ENCODE measurements at regions not wholly inside any gene's neighbourhood (a gene's known extent, or its start where the extent isn't known, plus 50 kb on each side); places are given as distances from the start of the nearest gene placed in this dataset.

DNA sequence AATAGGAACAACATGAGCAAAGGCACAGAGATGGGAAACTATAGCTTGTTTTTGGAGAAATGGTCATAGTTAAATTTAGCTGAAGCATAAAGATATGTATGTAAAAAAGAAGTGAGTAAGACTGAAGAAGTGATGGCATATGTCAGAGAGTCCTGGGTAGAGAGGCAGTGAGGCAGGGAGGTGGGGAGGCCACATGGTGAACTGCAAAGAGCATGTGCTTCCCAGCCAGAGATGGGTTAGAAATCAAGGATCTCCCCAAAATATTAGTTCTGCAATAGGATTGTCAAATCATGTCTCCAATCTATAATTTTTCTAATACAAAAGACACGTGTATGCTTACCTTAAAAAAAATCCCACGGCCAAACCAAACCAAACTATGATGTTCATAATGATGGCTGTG lies 82.1 kb upstream of the STXBP6 start:
- peaks cover 22% of the 10 kb centered on the region; the same call in 1 of the 2 replicates for H3K27me3 ChIP-seq (ENCODE audit: insufficient read depth, low read length)
- H3K27ac ChIP-seq (ENCODE audit: low read depth, low read length), result no peak overlapping the region
- H3K4me3 ChIP-seq (ENCODE audit: low read depth, low read length), result no peak overlapping the region
- no peaks in the 10 kb centered on the region for H3K79me2 ChIP-seq (ENCODE audit: control insufficient read depth, insufficient read depth, low read length, unreplicated experiment)
- H2AFZ ChIP-seq (ENCODE audit: low read length, unreplicated experiment), result no peak overlapping the region
- H3K4me1 ChIP-seq (ENCODE audit: control insufficient read depth, insufficient read depth, low read length, unreplicated experiment), result no peaks in the 10 kb centered on the region
- no peaks in the 10 kb centered on the region for H3K36me3 ChIP-seq (ENCODE audit: insufficient read depth, low read length)

GRCh38 chr14:25122843-25123242 lies 72.9 kb upstream of the STXBP6 start:
- Histone ChIP-seq H3K4me3 (ENCODE audit: low read depth, low read length) (no peak overlapping the region), H3K4me1 (ENCODE audit: control insufficient read depth, insufficient read depth, low read length, unreplicated experiment) (peaks cover 16% of the 10 kb centered on the region), H3K79me2 (ENCODE audit: control insufficient read depth, insufficient read depth, low read length, unreplicated experiment) (no peaks in the 10 kb centered on the region), H3K36me3 (ENCODE audit: insufficient read depth, low read length) (no peaks in the 10 kb centered on the region), H3K27ac (ENCODE audit: low read depth, low read length) (no peak overlapping the region), H2AFZ (ENCODE audit: low read length, unreplicated experiment) (no peak overlapping the region), H3K27me3 (ENCODE audit: insufficient read depth, low read length) (no peaks in the 10 kb centered on the region)

DNA sequence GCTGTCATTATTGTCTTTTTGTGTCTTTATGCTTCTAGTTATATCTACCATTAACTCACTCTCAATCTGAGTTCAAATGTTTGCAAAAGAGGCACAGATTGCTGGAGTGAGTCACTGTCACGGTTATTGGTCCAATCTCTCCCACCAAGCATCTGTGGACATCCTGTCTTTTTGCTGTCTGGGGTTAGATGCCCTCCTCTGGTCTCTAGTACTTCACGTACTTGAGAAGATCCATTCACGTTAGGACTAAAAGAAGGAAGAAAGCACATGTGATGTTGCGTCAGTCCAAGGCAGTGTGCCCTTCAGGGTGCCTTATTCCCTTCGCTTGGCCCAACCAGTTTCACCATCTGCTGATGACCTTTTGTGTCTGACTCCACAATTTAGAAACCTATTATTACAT lies 72.3 kb upstream of the STXBP6 start:
- peak overlapping the region; percentile 9; the same call in 1 of the 2 replicates for H3K4me3 ChIP-seq (ENCODE audit: low read depth, low read length)
- H3K27me3 ChIP-seq (ENCODE audit: insufficient read depth, low read length), result no peaks in the 10 kb centered on the region
- peak overlapping the region; percentile 53 for H2AFZ ChIP-seq (ENCODE audit: low read length, unreplicated experiment)
- H3K4me1 ChIP-seq (ENCODE audit: control insufficient read depth, insufficient read depth, low read length, unreplicated experiment), result peaks cover 16% of the 10 kb centered on the region
- peak overlapping the region; percentile 81 for H3K27ac ChIP-seq (ENCODE audit: low read depth, low read length)
- no peaks in the 10 kb centered on the region for H3K79me2 ChIP-seq (ENCODE audit: control insufficient read depth, insufficient read depth, low read length, unreplicated experiment)
- no peaks in the 10 kb centered on the region for H3K36me3 ChIP-seq (ENCODE audit: insufficient read depth, low read length)

DNA sequence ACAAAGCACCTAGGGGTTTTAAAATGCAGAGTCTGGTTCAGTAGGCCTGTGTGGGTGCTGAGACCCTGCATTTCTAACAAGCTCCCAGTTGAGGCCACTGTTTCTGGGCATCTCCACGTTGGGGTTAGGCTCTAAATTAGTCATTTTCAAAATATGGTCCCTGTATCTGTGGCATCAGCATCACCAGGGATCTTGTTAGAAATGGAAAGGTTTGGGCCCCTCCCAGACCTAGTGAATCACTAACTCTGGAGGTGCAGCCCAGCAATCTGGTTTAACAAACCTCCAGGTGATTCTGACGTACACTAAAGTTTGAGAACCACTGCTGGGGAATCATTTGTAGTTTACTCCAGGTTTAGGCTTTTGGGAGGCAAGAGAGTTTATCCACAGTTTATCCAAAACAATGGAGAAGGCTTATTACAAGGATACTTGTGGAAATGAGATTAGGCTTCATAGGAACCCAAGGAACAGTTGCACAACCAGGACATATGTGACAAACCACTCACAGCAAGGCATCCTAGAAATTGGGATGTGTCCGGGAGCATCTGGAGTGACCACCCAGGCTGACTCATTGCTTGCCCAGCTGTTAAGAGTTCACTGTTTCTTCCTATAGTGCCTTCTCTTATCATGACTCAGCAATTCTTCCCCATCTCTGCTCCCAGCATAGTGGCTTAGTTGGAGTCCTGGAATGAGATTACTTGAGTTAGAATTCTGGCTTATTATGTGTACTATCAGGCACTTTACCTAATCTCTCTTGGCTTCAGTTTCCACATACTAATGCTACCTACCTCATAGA lies 71.6 kb upstream of the STXBP6 start:
- Histone ChIP-seq H3K4me3 (ENCODE audit: low read depth, low read length) (peak overlapping the region; percentile 9; the same call in 1 of the 2 replicates), H3K27ac (ENCODE audit: low read depth, low read length) (peak overlapping the region; percentile 81), H3K36me3 (ENCODE audit: insufficient read depth, low read length) (no peaks in the 10 kb centered on the region), H3K4me1 (ENCODE audit: control insufficient read depth, insufficient read depth, low read length, unreplicated experiment) (peaks cover 16% of the 10 kb centered on the region), H2AFZ (ENCODE audit: low read length, unreplicated experiment) (peak overlapping the region; percentile 53), H3K27me3 (ENCODE audit: insufficient read depth, low read length) (no peaks in the 10 kb centered on the region), H3K79me2 (ENCODE audit: control insufficient read depth, insufficient read depth, low read length, unreplicated experiment) (no peaks in the 10 kb centered on the region)

DNA sequence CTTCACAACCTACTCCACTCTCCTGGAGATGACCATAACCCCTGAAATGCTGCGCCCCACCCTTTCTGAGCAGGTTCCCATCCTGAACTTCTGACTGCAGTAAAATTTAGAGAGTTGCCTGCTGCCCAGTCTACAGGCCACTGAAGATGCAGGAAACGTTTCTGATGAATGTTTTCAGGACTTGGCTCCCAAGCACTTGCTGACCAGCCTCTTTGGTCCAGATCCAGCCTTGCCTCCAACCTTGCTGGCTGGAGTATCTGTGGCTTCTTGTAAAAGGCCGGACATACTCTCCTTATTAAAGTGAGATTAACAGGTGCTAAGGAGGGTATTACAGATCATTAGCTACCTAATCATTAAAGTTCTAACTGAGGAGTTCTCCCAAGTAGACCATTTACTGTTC lies 70.3 kb upstream of the STXBP6 start:
- Histone ChIP-seq H2AFZ (ENCODE audit: low read length, unreplicated experiment) (no peak overlapping the region), H3K36me3 (ENCODE audit: insufficient read depth, low read length) (no peaks in the 10 kb centered on the region), H3K27ac (ENCODE audit: low read depth, low read length) (no peak overlapping the region), H3K27me3 (ENCODE audit: insufficient read depth, low read length) (no peaks in the 10 kb centered on the region), H3K4me1 (ENCODE audit: control insufficient read depth, insufficient read depth, low read length, unreplicated experiment) (peaks cover 16% of the 10 kb centered on the region), H3K79me2 (ENCODE audit: control insufficient read depth, insufficient read depth, low read length, unreplicated experiment) (no peaks in the 10 kb centered on the region), H3K4me3 (ENCODE audit: low read depth, low read length) (no peak overlapping the region)

DNA sequence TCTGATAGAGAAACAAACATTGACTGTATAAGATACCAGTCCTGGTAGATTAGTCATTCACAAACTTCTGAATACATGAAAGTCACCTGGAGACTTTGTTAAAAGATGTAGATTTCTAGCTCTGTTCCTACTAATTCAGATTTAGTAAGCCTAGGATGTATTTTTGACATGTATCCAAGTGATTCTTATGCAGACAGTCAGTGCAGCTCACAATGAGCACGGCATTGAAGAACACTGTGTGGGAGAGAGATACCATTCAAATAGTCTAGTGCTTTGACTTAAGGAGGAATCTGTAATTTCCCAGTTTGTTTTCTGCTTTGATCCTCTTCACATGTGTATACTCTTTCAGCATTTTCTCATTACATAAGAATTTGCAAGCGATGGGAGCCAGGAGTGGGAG lies 68.7 kb upstream of the STXBP6 start:
- H3K27ac ChIP-seq (ENCODE audit: low read depth, low read length), result no peak overlapping the region
- H3K4me3 ChIP-seq (ENCODE audit: low read depth, low read length), result no peak overlapping the region
- H2AFZ ChIP-seq (ENCODE audit: low read length, unreplicated experiment), result no peak overlapping the region
- H3K27me3 ChIP-seq (ENCODE audit: insufficient read depth, low read length), result no peaks in the 10 kb centered on the region
- no peaks in the 10 kb centered on the region for H3K79me2 ChIP-seq (ENCODE audit: control insufficient read depth, insufficient read depth, low read length, unreplicated experiment)
- no peaks in the 10 kb centered on the region for H3K36me3 ChIP-seq (ENCODE audit: insufficient read depth, low read length)
- H3K4me1 ChIP-seq (ENCODE audit: control insufficient read depth, insufficient read depth, low read length, unreplicated experiment), result peaks cover 16% of the 10 kb centered on the region

DNA sequence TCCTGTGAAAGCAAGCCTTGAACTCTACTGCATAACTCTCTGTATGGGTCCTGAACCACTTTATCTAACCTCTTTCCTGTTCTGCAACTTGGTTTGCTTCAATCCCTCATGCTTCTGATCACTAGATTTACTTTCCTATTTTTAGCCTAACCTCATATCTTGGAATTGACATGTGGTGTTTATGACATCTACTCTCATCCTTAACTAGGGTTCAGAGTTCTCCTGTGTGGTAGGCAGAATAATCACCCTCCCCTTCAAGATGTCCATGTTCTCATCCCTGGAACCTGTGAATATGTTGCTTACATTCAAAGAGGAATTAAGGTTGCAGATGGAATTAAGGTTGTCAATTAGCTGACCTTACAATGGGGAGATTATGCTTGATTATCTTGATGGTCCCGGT lies 67.4 kb upstream of the STXBP6 start:
- Histone ChIP-seq H3K27ac (ENCODE audit: low read depth, low read length) (no peak overlapping the region), H3K27me3 (ENCODE audit: insufficient read depth, low read length) (no peaks in the 10 kb centered on the region), H3K36me3 (ENCODE audit: insufficient read depth, low read length) (no peaks in the 10 kb centered on the region), H3K4me3 (ENCODE audit: low read depth, low read length) (no peak overlapping the region), H3K79me2 (ENCODE audit: control insufficient read depth, insufficient read depth, low read length, unreplicated experiment) (no peaks in the 10 kb centered on the region), H3K4me1 (ENCODE audit: control insufficient read depth, insufficient read depth, low read length, unreplicated experiment) (peaks cover 15% of the 10 kb centered on the region), H2AFZ (ENCODE audit: low read length, unreplicated experiment) (no peak overlapping the region)

DNA sequence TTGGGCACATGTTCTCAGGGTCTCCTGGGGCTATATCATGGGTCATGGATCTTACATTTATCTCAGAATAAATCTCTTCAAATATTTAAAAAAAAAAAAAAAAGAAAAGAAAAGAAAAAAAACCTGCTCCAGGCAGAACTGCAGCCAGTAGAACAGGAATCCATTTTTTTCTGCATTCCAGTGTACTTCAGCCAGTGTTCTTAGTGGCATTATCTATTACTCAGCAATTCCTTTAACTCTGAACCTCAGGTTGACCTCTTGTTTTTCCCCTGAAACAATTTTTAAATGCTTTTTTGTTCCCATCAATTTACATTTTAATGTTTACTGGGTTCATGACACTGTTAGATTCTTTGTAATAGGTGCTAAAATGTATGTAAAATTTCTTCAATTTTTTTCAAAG lies 66.7 kb upstream of the STXBP6 start:
- no peaks in the 10 kb centered on the region for H3K79me2 ChIP-seq (ENCODE audit: control insufficient read depth, insufficient read depth, low read length, unreplicated experiment)

GRCh38 chr14:25113394-25113793 lies 63.4 kb upstream of the STXBP6 start:
- H3K79me2 ChIP-seq (ENCODE audit: control insufficient read depth, insufficient read depth, low read length, unreplicated experiment), result no peaks in the 10 kb centered on the region
- H3K4me3 ChIP-seq (ENCODE audit: low read depth, low read length), result no peak overlapping the region
- no peaks in the 10 kb centered on the region for H3K36me3 ChIP-seq (ENCODE audit: insufficient read depth, low read length)
- peaks cover 15% of the 10 kb centered on the region for H3K4me1 ChIP-seq (ENCODE audit: control insufficient read depth, insufficient read depth, low read length, unreplicated experiment)
- H3K27ac ChIP-seq (ENCODE audit: low read depth, low read length), result no peak overlapping the region
- no peak overlapping the region for H2AFZ ChIP-seq (ENCODE audit: low read length, unreplicated experiment)
- no peaks in the 10 kb centered on the region for H3K27me3 ChIP-seq (ENCODE audit: insufficient read depth, low read length)

More for the DNA sequence above, 66.7 kb upstream of the STXBP6 start:
- Histone ChIP-seq H3K36me3 (ENCODE audit: insufficient read depth, low read length) (no peaks in the 10 kb centered on the region), H3K27me3 (ENCODE audit: insufficient read depth, low read length) (no peaks in the 10 kb centered on the region), H3K4me1 (ENCODE audit: control insufficient read depth, insufficient read depth, low read length, unreplicated experiment) (peaks cover 7% of the 10 kb centered on the region), H2AFZ (ENCODE audit: low read length, unreplicated experiment) (no peak overlapping the region), H3K4me3 (ENCODE audit: low read depth, low read length) (no peak overlapping the region), H3K27ac (ENCODE audit: low read depth, low read length) (no peak overlapping the region)

- no peak overlapping the region for H2AFZ ChIP-seq (ENCODE audit: low read length, unreplicated experiment)
- H3K4me1 ChIP-seq (ENCODE audit: control insufficient read depth, insufficient read depth, low read length, unreplicated experiment), result peaks cover 15% of the 10 kb centered on the region
- H3K4me3 ChIP-seq (ENCODE audit: low read depth, low read length), result no peak overlapping the region
- no peaks in the 10 kb centered on the region for H3K79me2 ChIP-seq (ENCODE audit: control insufficient read depth, insufficient read depth, low read length, unreplicated experiment)
- H3K36me3 ChIP-seq (ENCODE audit: insufficient read depth, low read length), result no peaks in the 10 kb centered on the region
- no peaks in the 10 kb centered on the region for H3K27me3 ChIP-seq (ENCODE audit: insufficient read depth, low read length)
- peak overlapping the region; percentile 91 for H3K27ac ChIP-seq (ENCODE audit: low read depth, low read length)
These were observed 61.2 kb upstream of the STXBP6 start for GRCh38 chr14:25111061-25111601.

DNA sequence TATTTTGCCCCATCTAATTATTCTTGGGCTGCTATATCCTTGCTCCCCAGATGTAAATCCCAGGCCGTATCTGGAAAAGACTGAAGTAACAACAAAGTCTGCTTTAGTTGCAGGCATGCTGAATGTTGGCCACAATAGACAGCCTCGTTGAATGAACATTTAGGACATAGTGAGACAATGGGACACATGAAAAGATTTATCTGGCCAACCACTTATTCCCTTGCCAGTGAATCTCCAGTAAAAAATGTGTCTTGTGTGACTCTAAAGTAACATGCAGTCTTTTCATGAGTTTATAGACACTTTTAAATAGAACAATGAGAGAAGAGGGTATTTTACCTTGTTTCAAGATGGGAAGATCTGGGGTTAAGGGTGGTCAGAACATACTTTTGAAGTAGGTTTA lies 60.2 kb upstream of the STXBP6 start:
- H3K4me3 ChIP-seq (ENCODE audit: low read depth, low read length), result no peak overlapping the region
- H3K4me1 ChIP-seq (ENCODE audit: control insufficient read depth, insufficient read depth, low read length, unreplicated experiment), result peaks cover 15% of the 10 kb centered on the region
- H2AFZ ChIP-seq (ENCODE audit: low read length, unreplicated experiment), result no peak overlapping the region
- no peaks in the 10 kb centered on the region for H3K36me3 ChIP-seq (ENCODE audit: insufficient read depth, low read length)
- no peaks in the 10 kb centered on the region for H3K79me2 ChIP-seq (ENCODE audit: control insufficient read depth, insufficient read depth, low read length, unreplicated experiment)
- H3K27ac ChIP-seq (ENCODE audit: low read depth, low read length), result peak overlapping the region; percentile 91
- H3K27me3 ChIP-seq (ENCODE audit: insufficient read depth, low read length), result no peaks in the 10 kb centered on the region
